MM.1S (cell line): ENCODE measurements at regions not wholly inside any gene's neighbourhood (a gene's known extent, or its start where the extent isn't known, plus 50 kb on each side); places are given as distances from the start of the nearest gene placed in this dataset.

ENCODE experiments used
- DNase-seq: peaks from one replicate; pipeline ENCODE4 v3.0.0-alpha.2; 2015
- H2AFZ ChIP-seq: fragments of 300-600 bp; sonication (generic); 2 replicates; pipeline ENCODE4 v1.6.0; 2016; ENCODE audit warnings: antibody characterized with exemption, low read length
- H3F3A ChIP-seq: fragments of 300-600 bp; sonication (generic); 2 replicates; pipeline ENCODE4 v1.6.1; 2016; ENCODE audit warnings: mild to moderate bottlenecking, antibody characterized with exemption, low read length, moderate library complexity, mixed read lengths; ENCODE audit not compliant: insufficient read depth
- H3K27ac ChIP-seq: fragments of 300-600 bp; sonication (generic); 2 replicates; pipeline ENCODE4 v1.5.1; 2016; ENCODE audit warnings: mild to moderate bottlenecking, low read length
- H3K27me3 ChIP-seq: fragments of 300-600 bp; sonication (generic); replicated peaks from 2 replicates; pipeline ENCODE4 v1.6.0; 2016; ENCODE audit warnings: low read length; ENCODE audit not compliant: insufficient read depth
- H3K36me3 ChIP-seq: fragments of 300-600 bp; sonication (generic); replicated peaks from 2 replicates; pipeline ENCODE4 v1.6.1; 2016; ENCODE audit warnings: mild to moderate bottlenecking, low read length, mixed read lengths; ENCODE audit not compliant: insufficient read depth
- H3K4me1 ChIP-seq: fragments of 300-600 bp; sonication (generic); 2 replicates; pipeline ENCODE4 v1.6.1; 2016; ENCODE audit warnings: low read length, mixed read lengths
- H3K4me2 ChIP-seq: fragments of 300-600 bp; sonication (generic); 2 replicates; pipeline ENCODE4 v1.6.0; 2016; ENCODE audit warnings: low read depth, low read length
- H3K4me3 ChIP-seq: fragments of 300-600 bp; sonication (generic); 2 replicates; pipeline ENCODE4 v1.5.1; 2016; ENCODE audit warnings: low read length, mixed read lengths
- H3K79me2 ChIP-seq: fragments of 300-600 bp; sonication (generic); 2 replicates; pipeline ENCODE4 v1.6.1; 2016; ENCODE audit warnings: mixed run types, low read length, mixed read lengths
- H3K9ac ChIP-seq: fragments of 300-600 bp; sonication (generic); 2 replicates; pipeline ENCODE4 v1.6.1; 2016; ENCODE audit warnings: low read length, mixed read lengths
- H3K9me2 ChIP-seq: fragments of 300-600 bp; sonication (generic); replicated peaks from 2 replicates; pipeline ENCODE4 v1.6.1; 2016; ENCODE audit warnings: mild to moderate bottlenecking, low read length, mixed read lengths; ENCODE audit not compliant: insufficient read depth
- H3K9me3 ChIP-seq: fragments of 300-600 bp; sonication (generic); replicated peaks from 2 replicates; pipeline ENCODE4 v1.6.1; 2016; ENCODE audit warnings: mild to moderate bottlenecking, low read length, mixed read lengths; ENCODE audit not compliant: insufficient read depth
- H4K20me1 ChIP-seq: fragments of 300-600 bp; sonication (generic); 2 replicates; pipeline ENCODE4 v1.6.1; 2016; ENCODE audit warnings: mild to moderate bottlenecking, low read length, moderate library complexity, mixed read lengths; ENCODE audit not compliant: insufficient read depth
- EZH2 ChIP-seq: fragments of 300-600 bp; sonication (generic); optimal IDR thresholded peaks from 2 replicates; pipeline ENCODE3; 2017; ENCODE audit warnings: low read depth, mild to moderate bottlenecking, antibody characterized with exemption, low read length, mixed read lengths
- EZH2phosphoT487 ChIP-seq: fragments of 300-600 bp; sonication (generic); IDR thresholded peaks from 2 replicates; pipeline ENCODE4 v1.6.1; 2018; ENCODE audit warnings: antibody characterized with exemption, low read length
- TF ChIP-seq, protein P1 (sequence below): fragments of 300-600 bp; sonication (generic); IDR thresholded peaks from 2 replicates; pipeline ENCODE4 v1.5.1; 2016; ENCODE audit warnings: antibody characterized with exemption, low read length, mixed read lengths

DNA sequence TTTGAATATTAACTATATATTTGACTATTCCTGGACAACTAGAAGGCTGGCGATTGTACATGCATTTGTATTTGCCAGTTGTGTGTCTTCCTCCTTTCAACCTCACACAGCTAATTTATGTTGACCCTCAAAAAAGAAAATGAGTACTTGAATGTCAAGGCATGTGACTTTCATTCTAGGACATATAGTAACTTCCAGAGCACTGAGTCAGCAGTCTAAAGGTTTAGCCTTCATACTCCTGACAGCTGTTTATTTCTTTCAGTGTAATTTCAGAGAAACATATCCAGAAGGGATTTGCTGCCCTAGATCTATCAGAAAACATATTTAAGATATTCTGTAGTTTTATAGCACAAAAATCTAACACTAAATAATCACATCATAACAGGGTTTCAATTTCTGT is 74.6 kb upstream of the GOLGA8J start:
- H2AFZ ChIP-seq, result no peak overlapping the region
- H3K9me2 ChIP-seq, result no peaks in the 10 kb centered on the region
- H3K4me2 ChIP-seq, result no peak overlapping the region
- no peak overlapping the region for H3K4me3 ChIP-seq
- no peak for DNase-seq
- no peaks in the 10 kb centered on the region for H3K27me3 ChIP-seq
- no peaks in the 10 kb centered on the region for H3K9me3 ChIP-seq
- no peaks in the 10 kb centered on the region for H3K79me2 ChIP-seq
- no peaks in the 10 kb centered on the region for H3F3A ChIP-seq
- no peak overlapping the region for H3K9ac ChIP-seq
- H3K27ac ChIP-seq, result no peak overlapping the region
- H4K20me1 ChIP-seq, result no peaks in the 10 kb centered on the region
- H3K4me1 ChIP-seq, result no peaks in the 10 kb centered on the region
- H3K36me3 ChIP-seq, result no peaks in the 10 kb centered on the region
- TF ChIP-seq EZH2phosphoT487 (no peak), EZH2 (no peak)

DNA sequence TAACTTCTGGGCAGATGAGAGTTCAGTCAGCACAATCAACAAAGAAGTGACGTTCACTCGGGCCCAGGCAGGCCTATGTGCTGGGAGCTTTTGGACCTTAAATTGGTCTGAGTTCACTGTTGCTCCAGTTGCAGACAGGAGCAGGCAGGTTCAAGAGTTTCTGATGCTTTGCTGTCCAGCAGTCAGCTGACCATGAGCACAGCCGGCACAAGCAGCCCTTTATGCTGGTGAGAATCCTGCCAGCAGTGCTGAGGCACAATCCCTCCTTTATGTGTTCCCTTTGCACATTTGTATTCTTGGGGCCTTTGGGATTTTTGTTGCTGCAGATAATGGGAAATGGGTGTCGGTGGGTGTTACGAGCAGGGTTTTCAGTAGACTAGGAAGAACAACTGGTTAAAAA is 81.2 kb upstream of the GOLGA8J start:
- no peak overlapping the region for H2AFZ ChIP-seq
- no peaks in the 10 kb centered on the region for H3F3A ChIP-seq
- no peak for DNase-seq
- H3K4me1 ChIP-seq, result no peaks in the 10 kb centered on the region
- H4K20me1 ChIP-seq, result no peaks in the 10 kb centered on the region
- H3K27me3 ChIP-seq, result no peaks in the 10 kb centered on the region
- TF ChIP-seq, protein P1, sequence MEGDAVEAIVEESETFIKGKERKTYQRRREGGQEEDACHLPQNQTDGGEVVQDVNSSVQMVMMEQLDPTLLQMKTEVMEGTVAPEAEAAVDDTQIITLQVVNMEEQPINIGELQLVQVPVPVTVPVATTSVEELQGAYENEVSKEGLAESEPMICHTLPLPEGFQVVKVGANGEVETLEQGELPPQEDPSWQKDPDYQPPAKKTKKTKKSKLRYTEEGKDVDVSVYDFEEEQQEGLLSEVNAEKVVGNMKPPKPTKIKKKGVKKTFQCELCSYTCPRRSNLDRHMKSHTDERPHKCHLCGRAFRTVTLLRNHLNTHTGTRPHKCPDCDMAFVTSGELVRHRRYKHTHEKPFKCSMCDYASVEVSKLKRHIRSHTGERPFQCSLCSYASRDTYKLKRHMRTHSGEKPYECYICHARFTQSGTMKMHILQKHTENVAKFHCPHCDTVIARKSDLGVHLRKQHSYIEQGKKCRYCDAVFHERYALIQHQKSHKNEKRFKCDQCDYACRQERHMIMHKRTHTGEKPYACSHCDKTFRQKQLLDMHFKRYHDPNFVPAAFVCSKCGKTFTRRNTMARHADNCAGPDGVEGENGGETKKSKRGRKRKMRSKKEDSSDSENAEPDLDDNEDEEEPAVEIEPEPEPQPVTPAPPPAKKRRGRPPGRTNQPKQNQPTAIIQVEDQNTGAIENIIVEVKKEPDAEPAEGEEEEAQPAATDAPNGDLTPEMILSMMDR, result no peak
- TF ChIP-seq EZH2 (no peak), EZH2phosphoT487 (no peak)
- H3K9ac ChIP-seq, result no peak overlapping the region
- no peak overlapping the region for H3K4me3 ChIP-seq
- no peak overlapping the region for H3K27ac ChIP-seq
- H3K36me3 ChIP-seq, result no peaks in the 10 kb centered on the region
- H3K79me2 ChIP-seq, result no peaks in the 10 kb centered on the region
- no peak overlapping the region for H3K4me2 ChIP-seq
- H3K9me2 ChIP-seq, result no peaks in the 10 kb centered on the region
- H3K9me3 ChIP-seq, result no peaks in the 10 kb centered on the region

DNA sequence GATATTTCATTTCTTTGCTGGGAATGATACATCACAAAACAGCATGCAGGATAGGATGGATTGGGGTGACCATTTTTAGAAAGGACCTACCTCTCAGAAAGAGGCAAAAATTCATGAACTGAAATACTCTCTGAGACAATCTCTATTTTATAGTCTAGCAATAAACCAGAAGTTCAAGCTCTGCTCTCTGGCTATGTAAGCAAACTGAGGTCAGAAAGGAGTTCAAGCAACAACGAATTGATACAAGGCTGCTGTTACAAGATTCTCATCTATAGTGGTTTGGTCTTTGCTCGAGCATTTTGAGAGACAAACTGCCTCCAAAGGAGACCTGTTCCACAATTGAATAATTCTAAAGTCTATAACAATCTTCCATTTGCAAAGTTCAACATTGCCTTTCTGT is 84.7 kb upstream of the GOLGA8J start:
- Histone ChIP-seq H3K9me3 (no peaks in the 10 kb centered on the region), H3K9ac (no peak overlapping the region), H3K9me2 (no peaks in the 10 kb centered on the region), H3K79me2 (no peaks in the 10 kb centered on the region), H3K27me3 (no peaks in the 10 kb centered on the region), H2AFZ (no peak overlapping the region), H3K27ac (no peak overlapping the region), H4K20me1 (no peaks in the 10 kb centered on the region), H3F3A (no peaks in the 10 kb centered on the region), H3K4me2 (no peak overlapping the region), H3K36me3 (no peaks in the 10 kb centered on the region), H3K4me1 (no peaks in the 10 kb centered on the region), H3K4me3 (no peak overlapping the region)
- TF ChIP-seq, protein P1, result no peak
- no peak for TF ChIP-seq EZH2phosphoT487
- TF ChIP-seq EZH2, result no peak
- DNase-seq, result no peak

- Histone ChIP-seq H4K20me1 (no peaks in the 10 kb centered on the region), H3F3A (no peaks in the 10 kb centered on the region), H3K4me3 (no peak overlapping the region), H3K4me2 (no peak overlapping the region), H3K79me2 (no peaks in the 10 kb centered on the region), H3K9ac (no peak overlapping the region), H3K27ac (no peak overlapping the region), H3K4me1 (no peaks in the 10 kb centered on the region), H3K9me2 (no peaks in the 10 kb centered on the region), H3K27me3 (no peaks in the 10 kb centered on the region), H3K36me3 (no peaks in the 10 kb centered on the region), H3K9me3 (no peaks in the 10 kb centered on the region), H2AFZ (no peak overlapping the region)
- DNase-seq, result no peak
- TF ChIP-seq EZH2phosphoT487, result no peak
These were observed 85.3 kb upstream of the GOLGA8J start for GRCh38 chr15:29997499-29997898.
